ENCODE measurements at regions not wholly inside any gene's neighbourhood (a gene's known extent, or its start where the extent isn't known, plus 50 kb on each side); places are given as distances from the start of the nearest gene placed in this dataset.

- no peak for TF ChIP-seq CTCF (IDR thresholded peaks at IDR 0.05; ENCODE audit: low read depth, low read length)
- DNase-seq (ENCODE audit: extremely low read depth, low read depth): no peak
Observed at GRCh38 chr2:59029058-59029457, 787.9 kb upstream of the FANCL start.

GRCh38 chr2:59027320-59027719, 786.2 kb upstream of the FANCL start:
- no peak for DNase-seq (ENCODE audit: extremely low read depth, low read depth)
- TF ChIP-seq CTCF (IDR thresholded peaks at IDR 0.05; ENCODE audit: low read depth, low read length): no peak

DNA sequence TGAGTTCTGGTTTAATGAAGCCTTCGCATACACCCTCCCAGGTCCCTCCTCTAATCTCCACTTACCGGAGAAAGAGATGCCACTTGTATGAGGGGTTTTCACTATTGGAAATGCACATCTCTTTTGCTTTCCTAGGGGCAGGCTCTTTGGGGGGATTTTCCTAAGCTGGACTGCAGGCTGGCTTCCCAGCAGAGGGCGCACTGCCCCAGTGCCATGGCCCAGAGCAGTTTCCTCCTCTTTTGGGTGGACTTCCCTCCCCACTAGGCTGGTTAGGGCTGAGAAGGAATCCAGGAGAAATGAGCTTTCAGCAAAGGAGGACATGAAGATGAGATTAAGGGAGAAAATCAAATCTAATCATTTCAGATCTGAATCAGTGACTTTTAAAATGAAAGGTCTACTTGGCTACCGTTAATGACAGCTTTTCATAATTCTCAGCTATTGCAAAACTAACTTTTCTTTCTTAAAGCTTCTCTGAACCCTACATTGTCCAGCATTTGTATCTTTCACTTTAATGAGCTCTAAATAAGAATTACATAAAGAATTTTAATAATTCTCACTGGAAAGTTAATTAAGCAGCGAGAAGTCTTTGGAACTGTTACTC, 784.1 kb upstream of the FANCL start:
- TF ChIP-seq CTCF (IDR thresholded peaks at IDR 0.05; ENCODE audit: low read depth, low read length): peak; percentile 78
- DNase-seq (ENCODE audit: extremely low read depth, low read depth): no peak

- TF ChIP-seq CTCF (IDR thresholded peaks at IDR 0.05; ENCODE audit: low read depth, low read length): no peak
- DNase-seq (ENCODE audit: extremely low read depth, low read depth): no peak
Observed at GRCh38 chr2:59021786-59022185, 780.7 kb upstream of the FANCL start.

- no peak for DNase-seq (ENCODE audit: extremely low read depth, low read depth)
- no peak for TF ChIP-seq CTCF (IDR thresholded peaks at IDR 0.05; ENCODE audit: low read depth, low read length)
Observed at GRCh38 chr2:59019566-59020159, 778.5 kb upstream of the FANCL start.

GRCh38 chr2:59018737-59019136, 777.6 kb upstream of the FANCL start:
- no peak for DNase-seq (ENCODE audit: extremely low read depth, low read depth)
- TF ChIP-seq CTCF (IDR thresholded peaks at IDR 0.05; ENCODE audit: low read depth, low read length): no peak

DNA sequence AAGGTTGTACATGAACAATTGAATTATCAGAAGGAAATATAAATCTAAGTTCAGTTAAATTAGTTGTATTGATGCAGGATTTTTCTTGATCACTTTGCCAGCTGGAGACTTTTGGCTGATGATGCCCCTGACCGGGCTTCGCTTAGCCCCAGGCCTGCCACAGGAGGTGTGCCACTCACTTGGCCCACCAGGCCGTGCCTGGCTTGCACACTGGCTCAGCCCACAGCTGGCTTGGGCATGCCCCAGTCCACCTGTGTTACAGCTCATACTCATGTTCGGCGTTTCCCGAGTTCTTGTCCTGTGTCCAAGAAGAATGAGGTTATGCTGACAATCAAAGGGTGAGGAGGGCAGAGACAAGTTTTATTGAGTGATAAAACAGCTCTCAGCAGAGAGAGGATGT, 773.9 kb upstream of the FANCL start:
- no peak for TF ChIP-seq CTCF (IDR thresholded peaks at IDR 0.05; ENCODE audit: low read depth, low read length)
- DNase-seq (ENCODE audit: extremely low read depth, low read depth): no peak
